Adipocyte (in vitro differentiated cells): ENCODE measurements at regions not wholly inside any gene's neighbourhood (a gene's known extent, or its start where the extent isn't known, plus 50 kb on each side); places are given as distances from the start of the nearest gene placed in this dataset.

ENCODE experiments used
- DNase-seq: peaks from one replicate; pipeline ENCODE4 v3.0.0-alpha.2; 2015; ENCODE audit warnings: low read depth
- H3K27me3 ChIP-seq: replicated peaks from 2 replicates; pipeline ENCODE4 v1.7.0; 2013; ENCODE audit warnings: mild to moderate bottlenecking, low read length, moderate library complexity; ENCODE audit not compliant: control insufficient read depth, insufficient read depth
- H3K36me3 ChIP-seq: 2 replicates; pipeline ENCODE4 v1.7.0; 2013; ENCODE audit warnings: low read length, mild to moderate bottlenecking, moderate library complexity; ENCODE audit not compliant: control insufficient read depth, insufficient read depth, severe bottlenecking
- H3K4me1 ChIP-seq: 2 replicates; pipeline ENCODE4 v1.7.0; 2013; ENCODE audit warnings: mild to moderate bottlenecking, low read length, moderate library complexity; ENCODE audit not compliant: control insufficient read depth, insufficient read depth
- H3K4me3 ChIP-seq: 2 replicates; pipeline ENCODE4 v1.7.0; 2013; ENCODE audit warnings: mild to moderate bottlenecking, low read length, moderate library complexity
- H3K9ac ChIP-seq: 2 replicates; pipeline ENCODE4 v1.7.0; 2013; ENCODE audit warnings: mild to moderate bottlenecking, low read length, moderate library complexity
- H3K9me3 ChIP-seq: 2 replicates; pipeline ENCODE4 v1.7.0; 2013; ENCODE audit warnings: mild to moderate bottlenecking, low read length, moderate library complexity; ENCODE audit not compliant: control insufficient read depth

- Histone ChIP-seq H3K4me3 (no peak overlapping the region), H3K27me3 (peaks cover 63% of the 10 kb centered on the region), H3K4me1 (no peaks in the 10 kb centered on the region), H3K9me3 (no peaks in the 10 kb centered on the region), H3K9ac (no peak overlapping the region), H3K36me3 (no peaks in the 10 kb centered on the region)
- no peak for DNase-seq
Measured at GRCh38 chr12:111031916-111032590, 111.7 kb upstream of the MYL2 start.

- H3K4me3 ChIP-seq: no peak overlapping the region
- no peaks in the 10 kb centered on the region for H3K9me3 ChIP-seq
- peaks cover 68% of the 10 kb centered on the region for H3K27me3 ChIP-seq
- no peak for DNase-seq
- H3K9ac ChIP-seq: no peak overlapping the region
- H3K4me1 ChIP-seq: no peaks in the 10 kb centered on the region
- no peaks in the 10 kb centered on the region for H3K36me3 ChIP-seq
Measured at GRCh38 chr12:111030800-111031199, 110.4 kb upstream of the MYL2 start.

GRCh38 chr12:111029732-111030131, 109.4 kb upstream of the MYL2 start:
- Histone ChIP-seq H3K36me3 (no peaks in the 10 kb centered on the region), H3K9ac (no peak overlapping the region), H3K4me3 (no peak overlapping the region), H3K4me1 (no peaks in the 10 kb centered on the region), H3K9me3 (no peaks in the 10 kb centered on the region), H3K27me3 (peaks cover 75% of the 10 kb centered on the region)
- DNase-seq: no peak

GRCh38 chr12:111029305-111029704, 108.9 kb upstream of the MYL2 start:
- Histone ChIP-seq H3K9ac (no peak overlapping the region), H3K27me3 (peaks cover 79% of the 10 kb centered on the region)

GRCh38 chr12:111028830-111029229, 108.5 kb upstream of the MYL2 start:
- DNase-seq: no peak
- no peak overlapping the region for H3K9ac ChIP-seq
- H3K27me3 ChIP-seq: peaks cover 83% of the 10 kb centered on the region
- H3K4me1 ChIP-seq: no peaks in the 10 kb centered on the region
- H3K36me3 ChIP-seq: no peaks in the 10 kb centered on the region
- no peaks in the 10 kb centered on the region for H3K9me3 ChIP-seq
- H3K4me3 ChIP-seq: no peak overlapping the region

More at GRCh38 chr12:111029305-111029704, 108.9 kb upstream of the MYL2 start:
- Histone ChIP-seq H3K36me3 (no peaks in the 10 kb centered on the region), H3K4me1 (no peaks in the 10 kb centered on the region), H3K4me3 (no peak overlapping the region), H3K9me3 (no peaks in the 10 kb centered on the region)
- DNase-seq: no peak

- peaks cover 80% of the 10 kb centered on the region for H3K27me3 ChIP-seq
Measured at GRCh38 chr12:111027431-111027830, 107.1 kb upstream of the MYL2 start.

GRCh38 chr12:111025792-111026430, 105.5 kb upstream of the MYL2 start:
- Histone ChIP-seq H3K4me3 (no peak overlapping the region), H3K36me3 (no peaks in the 10 kb centered on the region), H3K4me1 (no peaks in the 10 kb centered on the region), H3K9me3 (no peaks in the 10 kb centered on the region), H3K9ac (no peak overlapping the region), H3K27me3 (peaks cover 73% of the 10 kb centered on the region)
- DNase-seq: no peak

More at GRCh38 chr12:111027431-111027830, 107.1 kb upstream of the MYL2 start:
- H3K4me3 ChIP-seq: no peak overlapping the region
- no peaks in the 10 kb centered on the region for H3K9me3 ChIP-seq
- H3K4me1 ChIP-seq: no peaks in the 10 kb centered on the region
- no peak for DNase-seq
- H3K9ac ChIP-seq: no peak overlapping the region
- no peaks in the 10 kb centered on the region for H3K36me3 ChIP-seq

GRCh38 chr12:111025301-111025700, 104.9 kb upstream of the MYL2 start:
- DNase-seq: no peak
- no peaks in the 10 kb centered on the region for H3K4me1 ChIP-seq
- peaks cover 70% of the 10 kb centered on the region for H3K27me3 ChIP-seq
- H3K36me3 ChIP-seq: no peaks in the 10 kb centered on the region
- H3K9me3 ChIP-seq: no peaks in the 10 kb centered on the region
- no peak overlapping the region for H3K9ac ChIP-seq
- H3K4me3 ChIP-seq: no peak overlapping the region

GRCh38 chr12:111024205-111024801, 103.9 kb upstream of the MYL2 start:
- no peak overlapping the region for H3K9ac ChIP-seq
- DNase-seq: peak; percentile 48

GRCh38 chr12:111022386-111022785, 102.0 kb upstream of the MYL2 start:
- Histone ChIP-seq H3K27me3 (peaks cover 58% of the 10 kb centered on the region), H3K36me3 (no peaks in the 10 kb centered on the region), H3K9me3 (peaks cover 3% of the 10 kb centered on the region), H3K9ac (no peak overlapping the region), H3K4me1 (no peaks in the 10 kb centered on the region), H3K4me3 (no peak overlapping the region)
- DNase-seq: no peak

More at GRCh38 chr12:111024205-111024801, 103.9 kb upstream of the MYL2 start:
- Histone ChIP-seq H3K9me3 (peaks cover 3% of the 10 kb centered on the region), H3K27me3 (peaks cover 66% of the 10 kb centered on the region), H3K4me1 (no peaks in the 10 kb centered on the region), H3K4me3 (no peak overlapping the region), H3K36me3 (no peaks in the 10 kb centered on the region)

- no peaks in the 10 kb centered on the region for H3K36me3 ChIP-seq
- H3K9ac ChIP-seq: no peak overlapping the region
- H3K4me3 ChIP-seq: no peak overlapping the region
- peaks cover 7% of the 10 kb centered on the region for H3K9me3 ChIP-seq
- peaks cover 13% of the 10 kb centered on the region for H3K27me3 ChIP-seq
- DNase-seq: no peak
- no peaks in the 10 kb centered on the region for H3K4me1 ChIP-seq
Measured at GRCh38 chr12:111014547-111014946, 94.2 kb upstream of the MYL2 start.
